Activated CD4-positive, alpha-beta T cell treated with anti-CD3 and anti-CD28 coated beads for 36 hours (primary cell): ENCODE measurements at regions not wholly inside any gene's neighbourhood (a gene's known extent, or its start where the extent isn't known, plus 50 kb on each side); places are given as distances from the start of the nearest gene placed in this dataset.

Source experiments
- ATAC-seq: fragments of 200-7000 bp; cut with Tn5 transposase; one replicate; pipeline ENCODE4 v1.10.0; 2021; ENCODE audit warnings: mild to moderate bottlenecking, moderate library complexity
- CTCF ChIA-PET: fragments of 350-600 bp; sonication (Branson Sonifier 250); formaldehyde crosslinking; loops from one replicate; lab custom pipeline; 2021; ENCODE audit warnings: antibody characterized with exemption; lab: Charles Lee
- POLR2A ChIA-PET: fragments of 350-600 bp; sonication (Branson Sonifier 250); formaldehyde crosslinking; loops from one replicate; lab custom pipeline; 2021; ENCODE audit warnings: antibody characterized with exemption, inconsistent platforms; lab: Charles Lee
- DNase-seq: peaks from one replicate; pipeline ENCODE4 v3.0.0-alpha.2; 2020
- H3K27ac Mint-ChIP-seq: one replicate; pipeline ENCODE4 v1.8.0; 2021; ENCODE audit warnings: mixed read lengths
- H3K27me3 Mint-ChIP-seq: one replicate; pipeline ENCODE4 v1.8.0; 2021; ENCODE audit warnings: mixed read lengths
- H3K36me3 Mint-ChIP-seq: one replicate; pipeline ENCODE4 v1.8.0; 2021; ENCODE audit warnings: low read depth, mixed read lengths
- H3K4me1 Mint-ChIP-seq: one replicate; pipeline ENCODE4 v1.8.0; 2021; ENCODE audit warnings: mixed read lengths
- H3K4me3 Mint-ChIP-seq: one replicate; pipeline ENCODE4 v1.8.0; 2021; ENCODE audit warnings: mild to moderate bottlenecking, moderate library complexity, mixed read lengths
- H3K9me3 Mint-ChIP-seq: one replicate; pipeline ENCODE4 v1.8.0; 2021; ENCODE audit warnings: low read depth, mixed read lengths
- intact Hi-C, 2 experiments: fragments of 100-400 bp; cut with DNase I in 1 of 2; cut with micrococcal nuclease in 1 of 2; formaldehyde crosslinking; loops; one replicate each; pipeline versions ENCODE4 v1.14.2 to v1.15.1; 2022 to 2024; cut with DNase I, micrococcal nuclease

GRCh38 chr20:60402189-60403058 is 444.2 kb downstream of the CDH26 start:
- no peak for ATAC-seq
- POLR2A ChIA-PET: no interaction called here
- Mint-ChIP-seq H3K4me3 (no peak overlapping the region), H3K9me3 (peaks cover 12% of the 10 kb centered on the region), H3K27me3 (peaks cover 3% of the 10 kb centered on the region), H3K27ac (no peak overlapping the region), H3K4me1 (peaks cover 4% of the 10 kb centered on the region), H3K36me3 (no peaks in the 10 kb centered on the region)
- intact Hi-C loops: no loop called here
- no peak for DNase-seq
- CTCF ChIA-PET: interaction anchor here (0.7 to 0.9 kb wide), 2 partner anchors 827 to 1195 kb away, joined by 3 read pairs; no protein-coding TSS in a partner anchor

GRCh38 chr20:60403105-60403741 is 445.0 kb downstream of the CDH26 start:
- Mint-ChIP-seq H3K27me3 (peaks cover 3% of the 10 kb centered on the region), H3K36me3 (no peaks in the 10 kb centered on the region), H3K27ac (no peak overlapping the region), H3K9me3 (peaks cover 12% of the 10 kb centered on the region), H3K4me1 (peaks cover 4% of the 10 kb centered on the region), H3K4me3 (no peak overlapping the region)
- DNase-seq (peak; percentile 34), ATAC-seq (no peak)
- ChIA-PET CTCF (no interaction called here), POLR2A (no interaction called here)
- intact Hi-C loops: no loop called here

GRCh38 chr20:60407011-60407771 is 449.0 kb downstream of the CDH26 start:
- no peaks in the 10 kb centered on the region for H3K36me3 Mint-ChIP-seq
- H3K27ac Mint-ChIP-seq: no peak overlapping the region
- ChIA-PET CTCF (no interaction called here), POLR2A (no interaction called here)
- no peak for ATAC-seq
- peaks cover 4% of the 10 kb centered on the region for H3K4me1 Mint-ChIP-seq
- peaks cover under 1% of the 10 kb centered on the region for H3K27me3 Mint-ChIP-seq
- no peak for DNase-seq
- no peak overlapping the region for H3K4me3 Mint-ChIP-seq
- peaks cover 4% of the 10 kb centered on the region for H3K9me3 Mint-ChIP-seq
- intact Hi-C loops: no loop called here

GRCh38 chr20:60407938-60408337 is 449.7 kb downstream of the CDH26 start:
- DNase-seq (no peak), ATAC-seq (no peak)
- peaks cover 4% of the 10 kb centered on the region for H3K4me1 Mint-ChIP-seq
- intact Hi-C loops: no loop called here
- H3K9me3 Mint-ChIP-seq: peaks cover 4% of the 10 kb centered on the region
- H3K27ac Mint-ChIP-seq: no peak overlapping the region
- no peaks in the 10 kb centered on the region for H3K36me3 Mint-ChIP-seq
- H3K4me3 Mint-ChIP-seq: no peak overlapping the region
- ChIA-PET POLR2A (no interaction called here), CTCF (no interaction called here)
- H3K27me3 Mint-ChIP-seq: no peaks in the 10 kb centered on the region

GRCh38 chr20:60408435-60408834 is 450.2 kb downstream of the CDH26 start:
- ChIA-PET CTCF (no interaction called here), POLR2A (no interaction called here)
- H3K9me3 Mint-ChIP-seq: peaks cover 4% of the 10 kb centered on the region
- DNase-seq (no peak), ATAC-seq (no peak)
- no peaks in the 10 kb centered on the region for H3K36me3 Mint-ChIP-seq
- H3K27me3 Mint-ChIP-seq: no peaks in the 10 kb centered on the region
- H3K4me1 Mint-ChIP-seq: peaks cover under 1% of the 10 kb centered on the region
- intact Hi-C loops: no loop called here
- H3K27ac Mint-ChIP-seq: no peak overlapping the region
- no peak overlapping the region for H3K4me3 Mint-ChIP-seq

- H3K9me3 Mint-ChIP-seq: peaks cover 4% of the 10 kb centered on the region
- no peak overlapping the region for H3K4me3 Mint-ChIP-seq
- H3K27me3 Mint-ChIP-seq: no peaks in the 10 kb centered on the region
- intact Hi-C loops: no loop called here
- ChIA-PET CTCF (no interaction called here), POLR2A (no interaction called here)
- ATAC-seq (no peak), DNase-seq (no peak)
- H3K27ac Mint-ChIP-seq: no peak overlapping the region
- no peaks in the 10 kb centered on the region for H3K4me1 Mint-ChIP-seq
- H3K36me3 Mint-ChIP-seq: no peaks in the 10 kb centered on the region
Measured at GRCh38 chr20:60410618-60411264, 452.5 kb downstream of the CDH26 start.

GRCh38 chr20:60411813-60412212 is 453.6 kb downstream of the CDH26 start:
- no peak overlapping the region for H3K4me3 Mint-ChIP-seq
- H3K9me3 Mint-ChIP-seq: peaks cover 4% of the 10 kb centered on the region
- ChIA-PET POLR2A (no interaction called here), CTCF (no interaction called here)
- DNase-seq (no peak), ATAC-seq (no peak)
- no peak overlapping the region for H3K27ac Mint-ChIP-seq
- no peaks in the 10 kb centered on the region for H3K27me3 Mint-ChIP-seq
- intact Hi-C loops: no loop called here
- H3K36me3 Mint-ChIP-seq: no peaks in the 10 kb centered on the region
- H3K4me1 Mint-ChIP-seq: no peaks in the 10 kb centered on the region

- no peak for DNase-seq
- H3K27ac Mint-ChIP-seq: no peak overlapping the region
- H3K36me3 Mint-ChIP-seq: no peaks in the 10 kb centered on the region
- ChIA-PET POLR2A (no interaction called here), CTCF (interaction anchor here (0.6 kb wide), 1 partner anchor 908 kb away, joined by 3 read pairs; no protein-coding TSS in a partner anchor)
- H3K4me1 Mint-ChIP-seq: peaks cover 6% of the 10 kb centered on the region
- no peak overlapping the region for H3K4me3 Mint-ChIP-seq
- no peaks in the 10 kb centered on the region for H3K27me3 Mint-ChIP-seq
- intact Hi-C loops: no loop called here
- H3K9me3 Mint-ChIP-seq: no peaks in the 10 kb centered on the region
- no peak for ATAC-seq
Measured at GRCh38 chr20:60420676-60421229, 462.5 kb downstream of the CDH26 start.

GRCh38 chr20:60422848-60423247 is 464.6 kb downstream of the CDH26 start:
- Mint-ChIP-seq H3K27me3 (no peaks in the 10 kb centered on the region), H3K4me3 (no peak overlapping the region), H3K27ac (no peak overlapping the region), H3K4me1 (peaks cover under 1% of the 10 kb centered on the region), H3K36me3 (no peaks in the 10 kb centered on the region), H3K9me3 (no peaks in the 10 kb centered on the region)
- intact Hi-C loops: no loop called here
- ChIA-PET CTCF (no interaction called here), POLR2A (no interaction called here)
- DNase-seq (no peak), ATAC-seq (no peak)

- no peak for DNase-seq
- POLR2A ChIA-PET: no interaction called here
- intact Hi-C loops: no loop called here
- CTCF ChIA-PET: no interaction called here
- Mint-ChIP-seq H3K9me3 (no peaks in the 10 kb centered on the region), H3K27me3 (no peaks in the 10 kb centered on the region), H3K4me1 (no peaks in the 10 kb centered on the region), H3K36me3 (no peaks in the 10 kb centered on the region), H3K27ac (no peak overlapping the region), H3K4me3 (no peak overlapping the region)
- no peak for ATAC-seq
Measured at GRCh38 chr20:60424267-60424902, 466.2 kb downstream of the CDH26 start.

GRCh38 chr20:60427516-60427915 is 469.3 kb downstream of the CDH26 start:
- intact Hi-C loops: no loop called here

More at GRCh38 chr20:60427516-60427915, 469.3 kb downstream of the CDH26 start:
- H3K4me3 Mint-ChIP-seq: no peak overlapping the region
- POLR2A ChIA-PET: no interaction called here
- H3K27me3 Mint-ChIP-seq: no peaks in the 10 kb centered on the region
- DNase-seq (no peak), ATAC-seq (no peak)
- no peaks in the 10 kb centered on the region for H3K36me3 Mint-ChIP-seq
- CTCF ChIA-PET: interaction anchor here (0.7 kb wide), 2 partner anchors 61 to 1339 kb away, joined by 3 read pairs; no protein-coding TSS in a partner anchor
- H3K9me3 Mint-ChIP-seq: no peaks in the 10 kb centered on the region
- no peaks in the 10 kb centered on the region for H3K4me1 Mint-ChIP-seq
- H3K27ac Mint-ChIP-seq: no peak overlapping the region
